ENCODE measurements at regions not wholly inside any gene's neighbourhood (a gene's known extent, or its start where the extent isn't known, plus 50 kb on each side); places are given as distances from the start of the nearest gene placed in this dataset.

- DNase-seq (ENCODE audit: low spot score), result no peak
Observed at GRCh38 chr13:109977212-109977968, 191.0 kb upstream of the IRS2 start.

DNA sequence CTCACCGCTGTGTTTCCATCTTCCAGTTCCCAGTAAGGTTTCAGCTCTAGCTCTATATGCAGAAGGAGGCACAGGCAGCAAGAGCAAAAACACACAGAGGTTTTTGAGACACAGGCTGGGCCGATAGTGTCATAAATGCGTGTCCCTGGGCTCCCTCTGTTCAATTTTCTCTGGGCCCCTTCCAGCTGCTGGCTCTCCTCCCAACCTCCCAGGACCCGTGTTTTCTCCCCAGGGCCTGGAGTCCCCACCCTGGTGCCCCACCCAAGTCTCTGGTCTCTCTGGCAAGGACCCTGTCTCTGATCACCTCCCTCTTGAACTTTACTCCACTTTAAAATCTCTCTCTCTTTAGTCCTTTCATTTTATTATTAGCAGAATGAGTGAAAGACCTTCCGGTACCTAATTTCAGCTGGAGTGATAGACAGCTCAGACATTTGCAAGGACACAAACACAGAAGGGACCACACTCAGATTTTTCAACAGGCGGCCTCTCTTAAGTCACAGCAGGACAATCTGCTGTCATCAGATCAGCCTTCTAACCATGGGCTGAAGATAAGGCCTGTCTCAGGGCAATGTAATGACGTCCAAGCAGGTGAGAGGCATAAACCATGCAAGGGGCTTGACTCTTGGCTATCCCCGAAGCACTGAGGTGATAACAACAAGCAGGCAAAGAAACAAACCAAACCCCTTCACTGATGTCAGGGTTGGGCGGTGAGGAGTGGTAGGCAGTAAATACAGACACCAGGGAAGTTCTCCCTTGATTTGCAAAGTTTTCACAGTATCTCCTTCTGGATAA lies 190.0 kb upstream of the IRS2 start:
- DNase-seq (ENCODE audit: low spot score), result no peak

DNA sequence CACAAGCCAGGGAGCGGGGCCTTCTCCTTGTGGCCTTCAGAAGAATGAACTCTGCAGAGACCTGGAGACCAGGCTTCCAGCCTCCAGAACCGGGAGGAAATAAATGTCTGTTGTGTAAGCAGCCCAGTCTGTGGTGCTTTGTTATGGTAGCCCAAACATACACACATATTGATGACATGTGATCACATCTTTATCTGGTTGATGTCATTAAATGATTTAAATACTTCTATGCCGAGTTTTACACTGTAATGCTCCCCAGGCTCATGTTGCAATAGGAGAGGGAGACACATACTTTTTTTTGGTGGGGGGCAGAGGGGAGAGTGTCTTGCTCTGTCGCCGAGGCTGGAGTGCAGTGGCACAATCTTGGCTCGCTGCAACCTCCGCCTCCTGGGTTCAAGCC lies 188.0 kb upstream of the IRS2 start:
- DNase-seq (ENCODE audit: low spot score), result no peak

- no peak for DNase-seq (ENCODE audit: low spot score)
Observed at GRCh38 chr13:109973279-109973678, 186.9 kb upstream of the IRS2 start.

DNA sequence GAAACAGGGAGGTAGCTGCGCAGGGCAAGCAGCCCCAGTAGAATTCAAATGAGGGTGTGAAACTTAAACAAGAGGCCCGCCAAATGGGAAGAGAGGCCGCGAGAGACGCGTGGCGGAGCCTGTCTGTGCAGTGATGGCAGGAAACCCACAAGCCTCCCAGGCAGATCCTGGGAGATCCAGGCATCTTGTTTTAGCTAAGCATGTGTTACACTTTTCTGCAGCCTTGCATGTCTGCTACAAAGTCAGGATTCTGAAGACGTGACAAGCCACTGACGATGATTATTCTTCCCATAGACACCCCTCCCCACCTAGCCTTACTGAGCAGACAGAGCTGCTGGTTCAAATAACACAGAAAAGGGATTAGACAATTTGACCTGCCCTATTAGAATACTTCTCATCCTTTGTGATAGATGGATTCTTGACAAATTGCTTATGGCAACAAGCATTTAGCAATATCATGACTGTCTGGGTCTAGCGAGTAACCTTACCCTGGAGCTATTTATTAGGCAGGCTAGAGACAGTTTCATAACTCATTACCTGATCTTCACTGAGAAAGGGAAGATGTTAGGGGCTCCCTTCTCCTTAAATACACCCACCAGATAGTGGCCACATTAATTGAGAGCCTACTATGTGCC lies 185.2 kb upstream of the IRS2 start:
- DNase-seq (ENCODE audit: low spot score), result no peak

- DNase-seq (ENCODE audit: low spot score), result no peak
Observed at GRCh38 chr13:109971006-109971405, 184.6 kb upstream of the IRS2 start.

GRCh38 chr13:109968876-109969577 lies 182.6 kb upstream of the IRS2 start:
- no peak for DNase-seq (ENCODE audit: low spot score)

GRCh38 chr13:109963960-109964563 lies 177.7 kb upstream of the IRS2 start:
- no peak for DNase-seq (ENCODE audit: low spot score)

DNA sequence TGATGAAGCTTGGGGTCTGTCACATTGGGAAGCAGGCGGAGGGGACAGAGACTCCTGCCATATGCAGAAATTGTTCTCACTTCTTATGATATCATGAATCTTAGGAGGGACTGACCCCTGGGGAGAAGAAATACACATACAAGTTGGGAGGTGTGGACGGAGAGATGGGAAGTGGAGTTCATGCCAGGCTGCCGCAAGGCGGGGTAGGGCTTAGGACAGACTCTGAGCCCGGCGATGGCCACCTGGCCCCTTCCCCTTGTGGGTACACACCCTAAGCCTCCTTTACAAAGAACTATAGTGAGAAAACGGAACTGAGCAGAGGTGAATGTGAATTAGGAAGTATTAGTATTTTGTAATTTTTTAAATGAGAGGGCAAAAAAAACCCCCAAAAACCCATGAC lies 177.0 kb upstream of the IRS2 start:
- DNase-seq (ENCODE audit: low spot score), result no peak

GRCh38 chr13:109959903-109960302 lies 173.5 kb upstream of the IRS2 start:
- no peak for DNase-seq (ENCODE audit: low spot score)

GRCh38 chr13:109957875-109958274 lies 171.5 kb upstream of the IRS2 start:
- no peak for DNase-seq (ENCODE audit: low spot score)

GRCh38 chr13:109955598-109955997 lies 169.2 kb upstream of the IRS2 start:
- DNase-seq (ENCODE audit: low spot score), result no peak

GRCh38 chr13:109954441-109954840 lies 168.1 kb upstream of the IRS2 start:
- DNase-seq (ENCODE audit: low spot score), result no peak

DNA sequence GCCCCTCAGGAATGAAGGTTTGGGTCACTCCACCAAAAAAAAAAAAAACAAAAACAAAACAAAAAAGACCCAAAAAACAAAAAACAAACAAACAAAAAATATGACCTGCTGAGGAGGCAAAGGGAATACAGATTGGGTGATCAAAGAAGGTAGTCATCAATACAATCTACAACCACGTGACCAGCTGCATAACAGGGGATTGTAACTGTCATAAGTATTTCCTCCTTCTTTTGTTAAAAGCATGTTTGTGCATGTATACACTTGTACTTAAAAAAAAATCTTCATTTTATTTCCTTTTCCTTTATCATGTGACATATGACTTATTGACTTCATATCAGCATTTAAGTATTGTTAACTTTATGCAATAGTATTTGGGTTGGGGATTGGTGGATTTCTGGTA lies 165.1 kb upstream of the IRS2 start:
- DNase-seq (ENCODE audit: low spot score), result no peak

- DNase-seq (ENCODE audit: low spot score), result no peak
Observed at GRCh38 chr13:109949397-109949796, 163.0 kb upstream of the IRS2 start.

- DNase-seq (ENCODE audit: low spot score), result no peak
Observed at GRCh38 chr13:109947006-109947405, 160.6 kb upstream of the IRS2 start.

GRCh38 chr13:109945206-109945960 lies 159.0 kb upstream of the IRS2 start:
- no peak for DNase-seq (ENCODE audit: low spot score)

DNA sequence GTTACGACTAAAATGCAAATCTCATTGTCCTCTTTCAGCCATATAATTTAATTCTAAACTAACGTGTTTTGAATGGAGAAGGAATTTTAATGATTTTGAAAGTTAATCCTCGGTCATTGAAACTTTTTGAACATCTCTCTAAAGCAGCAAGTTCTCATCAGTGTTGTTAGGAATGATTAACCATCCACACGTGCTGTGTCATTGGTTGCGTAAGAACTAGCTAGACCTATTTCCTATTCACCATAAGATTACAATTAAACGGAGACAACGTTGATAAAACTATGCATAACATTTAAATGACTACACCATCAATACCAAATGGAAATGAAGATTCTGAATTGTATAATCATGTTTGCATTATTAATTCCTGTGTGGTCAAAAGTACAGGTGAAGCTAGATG lies 155.6 kb upstream of the IRS2 start:
- no peak for DNase-seq (ENCODE audit: low spot score)

GRCh38 chr13:109941221-109941620 lies 154.8 kb upstream of the IRS2 start:
- no peak for DNase-seq (ENCODE audit: low spot score)

- no peak for DNase-seq (ENCODE audit: low spot score)
Observed at GRCh38 chr13:109940637-109941036, 154.3 kb upstream of the IRS2 start.

- no peak for DNase-seq (ENCODE audit: low spot score)
Observed at GRCh38 chr13:109939838-109940237, 153.5 kb upstream of the IRS2 start.

Data from D341Med (cell line).